HepG2 (cell line): ENCODE measurements at regions not wholly inside any gene's neighbourhood (a gene's known extent, or its start where the extent isn't known, plus 50 kb on each side); places are given as distances from the start of the nearest gene placed in this dataset.

Experiments
- ATAC-seq: fragments of 200-7000 bp; cut with Tn5 transposase; 3 replicates; pipeline ENCODE4 v1.9.1; 2020; ENCODE audit warnings: mild to moderate bottlenecking, moderate library complexity
- BruUV-seq: library from RNA; stranded (reverse); fragments of 400-500 nt; replicated peaks from 2 replicates; lab custom pipeline; 2021; lab: Mats Ljungman, UMichigan
- CTCF ChIA-PET: fragments of 300-600 bp; formaldehyde crosslinking; extraction: SDS; loops from one replicate; lab custom pipeline; 2021; ENCODE audit warnings: low total read pairs, inconsistent platforms, low intra/inter-chr PET ratio; lab: Yijun Ruan, JAX
- POLR2A ChIA-PET: fragments of 350-600 bp; sonication (Branson Sonifier 250); formaldehyde crosslinking; loops from one replicate; lab custom pipeline; 2020; ENCODE audit warnings: antibody characterized with exemption, inconsistent platforms; lab: Yijun Ruan, JAX
- DNase-seq: peaks from one replicate; pipeline ENCODE4 v3.0.0-alpha.2; 2015; ENCODE audit warnings: low spot score
- FAIRE-seq: peaks from 3 replicates; lab custom pipeline; 2011; peaks lifted over from hg19 to GRCh38; lab: Jason Lieb, UNC
- H2AFZ ChIP-seq: one replicate; pipeline ENCODE4 v1.6.1; 2011; ENCODE audit warnings: low read length, inconsistent platforms
- H3K27ac ChIP-seq: fragments of 300-600 bp; 3 replicates; pipeline ENCODE4 v1.8.0; 2011; ENCODE audit warnings: mixed run types, mild to moderate bottlenecking, mixed read lengths, low read length, inconsistent platforms; ENCODE audit not compliant: insufficient read depth; ENCODE audit errors: extremely low read length
- H3K27me3 ChIP-seq, 2 experiments: fragments of 200-600 bp in 1 of 2; 2 replicates in 1 of 2; 3 replicates in 1 of 2; pipeline versions ENCODE4 v1.6.0 to v1.8.0; 2011; ENCODE audit warnings: low read length in 2 of 2, mild to moderate bottlenecking in 2 of 2, moderate library complexity in 2 of 2, inconsistent platforms in 1 of 2; ENCODE audit not compliant: insufficient read depth in 2 of 2, control insufficient read depth in 1 of 2
- H3K36me3 ChIP-seq, 2 experiments: fragments of 200-600 bp in 1 of 2; replicated peaks in 1 of 2; 2 replicates in 1 of 2; 3 replicates in 1 of 2; pipeline versions ENCODE4 v1.5.1 to v1.8.0; 2011; ENCODE audit warnings: low read length in 2 of 2, inconsistent platforms in 1 of 2; ENCODE audit not compliant: insufficient read depth in 2 of 2, control insufficient read depth in 1 of 2
- H3K4me1 ChIP-seq: 2 replicates; pipeline ENCODE4 v1.5.1; 2012; ENCODE audit warnings: low read length, inconsistent platforms; ENCODE audit not compliant: insufficient read depth
- H3K4me2 ChIP-seq: 2 replicates; pipeline ENCODE4 v1.6.0; 2011; ENCODE audit warnings: low read depth, low read length, inconsistent platforms
- H3K4me3 ChIP-seq, 3 experiments: fragments of 200-600 bp in 1 of 3; sonication (generic), shearing (Covaris generic) in 1 of 3; replicated peaks in 1 of 3; 2 replicates each; pipeline ENCODE4 v1.5.1; 2011 to 2016; ENCODE audit warnings: low read length in 3 of 3, inconsistent platforms in 2 of 3, low read depth in 2 of 3, mild to moderate bottlenecking in 2 of 3, control low read depth in 1 of 3, mixed read lengths in 1 of 3; ENCODE audit not compliant: insufficient read depth in 1 of 3
- H3K79me2 ChIP-seq: one replicate; pipeline ENCODE4 v1.6.1; 2011; ENCODE audit warnings: low read length, inconsistent platforms; ENCODE audit not compliant: insufficient read depth
- H3K9ac ChIP-seq: 2 replicates; pipeline ENCODE4 v1.6.0; 2011; ENCODE audit warnings: mild to moderate bottlenecking, low read depth, low read length, inconsistent platforms; ENCODE audit not compliant: insufficient read depth
- H3K9me3 ChIP-seq: 2 replicates; pipeline ENCODE4 v1.5.1; 2012; ENCODE audit warnings: mild to moderate bottlenecking, low read length
- H4K20me1 ChIP-seq: 2 replicates; pipeline ENCODE4 v1.6.0; 2011; ENCODE audit warnings: inconsistent platforms, mild to moderate bottlenecking, low read length, moderate library complexity; ENCODE audit not compliant: insufficient read depth
- ATF1 ChIP-seq: IDR thresholded peaks from 2 replicates; pipeline ENCODE4 v1.6.1; 2016; ENCODE audit warnings: mild to moderate bottlenecking, control low read depth
- HNF4A ChIP-seq: sonication (generic); formaldehyde crosslinking; IDR thresholded peaks from 2 replicates; pipeline ENCODE4 v1.4.0; 2020; ENCODE audit warnings: missing genetic modification reagents
- NAIF1 ChIP-seq: sonication (generic); formaldehyde crosslinking; IDR thresholded peaks from 2 replicates; pipeline ENCODE4 v1.5.0; 2020; ENCODE audit warnings: mild to moderate bottlenecking, missing genetic modification reagents, borderline replicate concordance
- NPAS2 ChIP-seq: sonication (generic); formaldehyde crosslinking; IDR thresholded peaks from 2 replicates; pipeline ENCODE4 v1.8.0; 2022; ENCODE audit warnings: mild to moderate bottlenecking, missing genetic modification reagents, borderline replicate concordance
- NR2F2 ChIP-seq: IDR thresholded peaks from 2 replicates; pipeline ENCODE4 v1.6.1; 2012; ENCODE audit warnings: low read depth, inconsistent platforms, borderline replicate concordance
- RFX3 ChIP-seq: IDR thresholded peaks from 2 replicates; pipeline ENCODE4 v1.6.1; 2016; ENCODE audit warnings: missing biosample characterization, missing genetic modification reagents
- ZFP1 ChIP-seq: IDR thresholded peaks from 2 replicates; pipeline ENCODE4 v1.6.1; 2016
- ZFP36L2 ChIP-seq: sonication (generic); formaldehyde crosslinking; IDR thresholded peaks from 2 replicates; pipeline ENCODE4 v1.4.0; 2020; ENCODE audit warnings: missing genetic modification reagents
- ZNF10 ChIP-seq: sonication (generic); formaldehyde crosslinking; IDR thresholded peaks from 2 replicates; pipeline ENCODE4 v1.4.0; 2020; ENCODE audit warnings: mild to moderate bottlenecking, low read depth, missing genetic modification reagents, borderline replicate concordance
- ZNF263 ChIP-seq: sonication (generic); formaldehyde crosslinking; IDR thresholded peaks from 2 replicates; pipeline ENCODE4 v1.4.0; 2020; ENCODE audit warnings: missing genetic modification reagents
- ZNF362 ChIP-seq: sonication (generic); formaldehyde crosslinking; IDR thresholded peaks from 2 replicates; pipeline ENCODE4 v1.4.0; 2020; ENCODE audit warnings: missing genetic modification reagents, mild to moderate bottlenecking, borderline replicate concordance
- ZNF44 ChIP-seq: sonication (generic); formaldehyde crosslinking; IDR thresholded peaks from 2 replicates; pipeline ENCODE4 v1.5.1; 2020; ENCODE audit warnings: mild to moderate bottlenecking, missing genetic modification reagents
- ZNF567 ChIP-seq: sonication (generic); formaldehyde crosslinking; IDR thresholded peaks from 2 replicates; pipeline ENCODE4 v1.8.1; 2023; ENCODE audit warnings: mild to moderate bottlenecking, missing genetic modification reagents, borderline replicate concordance
- ZSCAN29 ChIP-seq: sonication (generic); formaldehyde crosslinking; conservative IDR thresholded peaks from 2 replicates; pipeline ENCODE4 v1.4.0; 2020; ENCODE audit warnings: mild to moderate bottlenecking, missing genetic modification reagents
- whole genome bisulfite sequencing: methylation state at CpG from one replicate; pipeline ENCODE4 v1.1.6; 2017; ENCODE audit warnings: low lambda C conversion rate; 5-methylcytosine and 5-hydroxymethylcytosine counted together
- in situ Hi-C: cut with HindIII; loops from 2 replicates; pipeline ENCODE4 v1.10.0; 2017; ENCODE audit warnings: low pct_unique_long_range_greater_than_20kb; ENCODE audit not compliant: extremely low pct_ligation_motif_present
- intact Hi-C: fragments of 100-400 bp; cut with micrococcal nuclease; formaldehyde crosslinking; loops from one replicate; pipeline ENCODE4 v1.10.0; 2022; ENCODE audit not compliant: unreplicated experiment
- TF ChIP-seq, protein P1 (sequence below): IDR thresholded peaks from 2 replicates; pipeline ENCODE4 v1.6.1; 2016; ENCODE audit warnings: missing genetic modification reagents, missing compliant biosample characterization
- TF ChIP-seq, protein P2 (sequence below): sonication (generic); formaldehyde crosslinking; IDR thresholded peaks from 2 replicates; pipeline ENCODE4 v1.5.1; 2020; ENCODE audit warnings: mild to moderate bottlenecking, moderate library complexity, missing genetic modification reagents
- TF ChIP-seq, protein P3 (sequence below): IDR thresholded peaks from 2 replicates; pipeline ENCODE4 v1.6.1; 2012; ENCODE audit warnings: low read depth, low read length, improper control_type of control experiment

DNA sequence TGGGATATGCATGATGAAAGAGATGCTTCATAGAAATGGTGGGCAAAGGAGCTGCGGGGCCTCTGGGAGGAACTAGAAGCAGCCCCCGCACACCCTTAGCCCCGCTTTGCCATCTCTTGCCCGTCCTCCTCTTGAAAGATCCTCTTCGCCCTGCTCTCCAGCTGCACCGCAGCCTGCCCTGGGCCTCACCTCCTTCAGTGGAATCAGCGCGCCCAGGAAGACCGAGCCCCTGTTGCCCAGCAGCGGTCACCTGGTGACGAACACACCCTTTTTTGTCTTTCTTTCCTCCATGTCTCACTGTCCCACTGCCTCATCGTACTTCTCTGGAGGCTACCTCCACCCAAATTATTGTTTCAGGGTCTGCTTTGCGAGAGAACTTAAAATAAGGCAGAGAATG is 807.6 kb downstream of the UQCRFS1 start:
- no peak overlapping the region for H3K27ac ChIP-seq
- no TSS peak for BruUV-seq
- intact Hi-C loops (no loop called here), in situ Hi-C loops (no loop called here)
- DNase-seq: no peak
- no peaks in the 10 kb centered on the region for H3K4me1 ChIP-seq
- H2AFZ ChIP-seq: no peak overlapping the region
- H3K9ac ChIP-seq: no peak overlapping the region
- TF ChIP-seq, protein P1, sequence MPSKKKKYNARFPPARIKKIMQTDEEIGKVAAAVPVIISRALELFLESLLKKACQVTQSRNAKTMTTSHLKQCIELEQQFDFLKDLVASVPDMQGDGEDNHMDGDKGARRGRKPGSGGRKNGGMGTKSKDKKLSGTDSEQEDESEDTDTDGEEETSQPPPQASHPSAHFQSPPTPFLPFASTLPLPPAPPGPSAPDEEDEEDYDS: no peak
- no peak for TF ChIP-seq ZSCAN29 (CRISPR knock-in tag)
- TF ChIP-seq ZNF362 (CRISPR knock-in tag): no peak
- TF ChIP-seq, protein P2, sequence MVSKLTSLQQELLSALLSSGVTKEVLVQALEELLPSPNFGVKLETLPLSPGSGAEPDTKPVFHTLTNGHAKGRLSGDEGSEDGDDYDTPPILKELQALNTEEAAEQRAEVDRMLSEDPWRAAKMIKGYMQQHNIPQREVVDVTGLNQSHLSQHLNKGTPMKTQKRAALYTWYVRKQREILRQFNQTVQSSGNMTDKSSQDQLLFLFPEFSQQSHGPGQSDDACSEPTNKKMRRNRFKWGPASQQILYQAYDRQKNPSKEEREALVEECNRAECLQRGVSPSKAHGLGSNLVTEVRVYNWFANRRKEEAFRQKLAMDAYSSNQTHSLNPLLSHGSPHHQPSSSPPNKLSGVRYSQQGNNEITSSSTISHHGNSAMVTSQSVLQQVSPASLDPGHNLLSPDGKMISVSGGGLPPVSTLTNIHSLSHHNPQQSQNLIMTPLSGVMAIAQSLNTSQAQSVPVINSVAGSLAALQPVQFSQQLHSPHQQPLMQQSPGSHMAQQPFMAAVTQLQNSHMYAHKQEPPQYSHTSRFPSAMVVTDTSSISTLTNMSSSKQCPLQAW (CRISPR knock-in tag): no peak
- TF ChIP-seq ZFP1 (CRISPR knock-in tag): no peak
- ChIA-PET POLR2A (no interaction called here), CTCF (no interaction called here)
- H4K20me1 ChIP-seq: no peaks in the 10 kb centered on the region
- no peak overlapping the region for H3K4me3 ChIP-seq
- H3K27me3 ChIP-seq: no peaks in the 10 kb centered on the region
- WGBS: 42% methylated on average over 11 of the region's 13 CpGs
- no peaks in the 10 kb centered on the region for H3K36me3 ChIP-seq
- no peaks in the 10 kb centered on the region for H3K79me2 ChIP-seq
- no peak for ATAC-seq
- H3K4me2 ChIP-seq: no peak overlapping the region
- no peak for FAIRE-seq
- peaks cover 93% of the 10 kb centered on the region for H3K9me3 ChIP-seq

DNA sequence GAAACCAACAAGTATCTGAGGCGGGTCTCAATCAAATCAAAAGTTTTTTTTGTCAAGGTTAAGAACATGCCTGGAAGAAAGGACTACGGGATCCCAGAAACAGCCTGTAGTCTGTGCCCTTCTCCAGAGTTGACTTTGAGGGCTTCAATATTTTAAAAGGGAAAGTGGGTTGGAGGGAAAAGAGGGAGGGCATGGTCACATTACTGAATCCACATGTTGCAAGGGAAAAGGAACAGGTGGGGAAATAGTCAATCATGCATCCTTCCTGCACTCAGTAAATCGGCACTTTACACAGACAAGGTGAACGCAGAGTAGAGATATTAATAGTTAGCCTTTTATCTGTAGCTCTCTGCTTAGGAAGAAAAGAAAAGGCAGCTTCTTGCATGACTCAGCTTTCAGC is 808.5 kb downstream of the UQCRFS1 start:
- Histone ChIP-seq H3K4me1 (no peaks in the 10 kb centered on the region), H3K36me3 (no peaks in the 10 kb centered on the region), H3K4me2 (no peak overlapping the region), H3K4me3 (no peak overlapping the region), H3K9ac (no peak overlapping the region), H4K20me1 (no peaks in the 10 kb centered on the region), H3K27ac (no peak overlapping the region), H3K27me3 (no peaks in the 10 kb centered on the region), H3K79me2 (no peaks in the 10 kb centered on the region), H3K9me3 (peaks cover 94% of the 10 kb centered on the region), H2AFZ (no peak overlapping the region)
- POLR2A ChIA-PET: no interaction called here
- intact Hi-C loops (no loop called here), in situ Hi-C loops (no loop called here)
- FAIRE-seq: no peak
- BruUV-seq: no TSS peak
- ATAC-seq: no peak
- 23% methylated on average over 4 of the region's 4 CpGs for WGBS
- DNase-seq: no peak
- CTCF ChIA-PET: no interaction called here
- TF ChIP-seq HNF4A (no peak), RFX3 (CRISPR knock-in tag) (no peak), ATF1 (CRISPR knock-in tag) (no peak), ZNF10 (CRISPR knock-in tag) (no peak), ZNF567 (CRISPR knock-in tag) (no peak), NR2F2 (no peak), NPAS2 (CRISPR knock-in tag) (no peak), ZNF263 (no peak), NAIF1 (CRISPR knock-in tag) (no peak), ZFP36L2 (CRISPR knock-in tag) (no peak), ZNF44 (CRISPR knock-in tag) (no peak)
- TF ChIP-seq, protein P3, sequence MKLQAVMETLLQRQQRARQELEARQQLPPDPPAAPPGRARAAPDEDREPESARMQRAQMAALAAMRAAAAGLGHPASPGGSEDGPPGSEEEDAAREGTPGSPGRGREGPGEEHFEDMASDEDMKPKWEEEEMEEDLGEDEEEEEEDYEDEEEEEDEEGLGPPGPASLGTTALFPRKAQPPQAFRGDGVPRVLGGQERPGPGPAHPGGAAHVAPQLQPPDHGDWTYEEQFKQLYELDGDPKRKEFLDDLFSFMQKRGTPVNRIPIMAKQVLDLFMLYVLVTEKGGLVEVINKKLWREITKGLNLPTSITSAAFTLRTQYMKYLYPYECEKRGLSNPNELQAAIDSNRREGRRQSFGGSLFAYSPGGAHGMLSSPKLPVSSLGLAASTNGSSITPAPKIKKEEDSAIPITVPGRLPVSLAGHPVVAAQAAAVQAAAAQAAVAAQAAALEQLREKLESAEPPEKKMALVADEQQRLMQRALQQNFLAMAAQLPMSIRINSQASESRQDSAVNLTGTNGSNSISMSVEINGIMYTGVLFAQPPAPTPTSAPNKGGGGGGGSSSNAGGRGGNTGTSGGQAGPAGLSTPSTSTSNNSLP: no peak
